ENCODE measurements at regions not wholly inside any gene's neighbourhood (a gene's known extent, or its start where the extent isn't known, plus 50 kb on each side); places are given as distances from the start of the nearest gene placed in this dataset.

DNA sequence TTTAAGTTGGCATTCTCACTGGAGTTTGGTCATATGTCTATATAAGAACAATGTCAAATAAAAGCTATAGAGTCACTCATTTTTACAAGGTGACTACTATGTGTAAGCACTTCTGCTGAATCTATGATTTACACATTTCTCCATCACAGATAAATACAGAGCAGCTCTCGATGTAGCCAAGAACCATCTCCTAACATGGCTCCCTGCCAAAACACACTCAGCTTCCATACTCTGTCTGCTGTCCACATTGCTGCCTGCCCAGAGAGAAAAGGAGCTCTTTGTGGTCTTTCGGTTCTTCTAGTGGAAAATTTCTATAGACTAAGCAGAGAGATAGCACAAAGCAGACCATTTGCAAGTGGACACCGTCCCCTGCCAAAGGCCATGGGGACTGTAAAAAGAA is 190.9 kb upstream of the KLF12 start:
- DNase-seq, result peak; percentile 2

GRCh38 chr13:74324338-74324737 is 190.1 kb upstream of the KLF12 start:
- no peak for DNase-seq

DNA sequence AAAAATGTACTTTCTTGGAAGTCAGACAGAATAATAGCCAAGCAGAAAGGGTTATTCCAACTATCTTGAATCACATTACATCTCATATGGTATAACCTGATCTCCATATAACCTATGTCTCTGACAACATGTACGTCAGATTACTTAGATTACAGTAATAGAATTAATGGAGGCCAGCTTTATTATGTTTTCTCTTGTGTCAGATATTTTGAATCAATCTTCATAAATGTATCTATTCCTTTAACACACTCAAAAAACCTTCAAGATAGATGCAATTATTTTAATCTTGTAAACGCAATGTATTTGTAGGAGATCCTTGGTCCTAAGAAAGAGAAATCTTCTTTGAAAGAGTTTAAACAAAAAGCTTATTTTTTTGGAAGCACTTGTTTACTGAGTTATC is 188.4 kb upstream of the KLF12 start:
- no peak for DNase-seq

DNA sequence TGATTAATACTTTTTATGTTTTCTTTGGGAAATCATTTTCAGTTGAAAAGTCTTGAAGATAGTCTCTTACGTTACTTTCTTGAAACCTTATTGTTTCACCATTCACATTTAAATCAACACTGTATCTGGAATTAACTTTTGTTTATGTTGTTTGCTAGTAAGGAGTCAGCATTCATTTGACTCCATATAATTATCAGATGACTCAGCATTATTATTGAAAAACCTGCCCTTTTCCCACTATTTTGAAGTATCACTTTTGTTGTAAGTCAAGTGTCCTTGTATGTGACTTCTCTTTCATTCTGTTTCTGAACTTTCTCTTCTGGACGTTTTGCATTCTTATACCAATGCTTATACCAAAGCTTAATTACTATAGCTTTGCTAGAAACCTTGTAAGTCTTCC is 186.1 kb upstream of the KLF12 start:
- no peak for DNase-seq

DNA sequence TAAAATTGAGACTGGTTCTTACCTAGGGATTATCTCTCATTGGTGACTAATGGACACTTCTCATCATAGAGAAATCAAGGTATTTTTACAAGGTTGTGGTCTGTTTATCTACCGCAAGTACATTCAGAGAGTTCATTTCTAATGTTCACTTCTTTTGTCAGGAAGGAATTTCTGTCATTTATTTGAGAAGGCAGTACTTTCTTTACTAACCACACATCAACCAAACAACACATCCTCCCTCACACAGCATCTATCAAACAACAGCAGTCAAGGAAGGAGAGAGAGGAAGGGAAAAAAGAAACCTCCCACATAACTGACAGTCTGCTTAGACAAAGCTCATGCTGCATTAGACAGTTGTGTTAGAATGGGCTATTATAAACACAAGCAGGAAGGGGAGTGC is 182.3 kb upstream of the KLF12 start:
- DNase-seq, result no peak

DNA sequence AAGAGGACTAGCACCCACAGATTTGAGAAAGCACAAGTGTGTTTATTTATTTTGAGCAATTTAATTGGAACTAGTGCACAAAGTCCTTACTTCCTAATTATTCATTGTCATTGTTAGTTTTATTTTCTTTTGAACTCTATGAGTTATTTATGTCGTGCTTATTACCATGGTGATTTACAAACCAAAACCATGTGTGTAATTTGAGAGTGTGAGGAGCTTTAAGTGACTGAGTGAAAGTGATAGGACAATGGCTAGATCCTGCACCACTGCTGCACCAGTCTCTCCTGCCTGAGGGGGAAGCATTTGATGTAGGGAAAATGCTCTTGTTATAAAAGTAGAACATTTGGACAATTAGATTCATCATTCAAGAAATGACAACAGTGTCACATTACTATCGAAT is 172.3 kb upstream of the KLF12 start:
- no peak for DNase-seq

DNA sequence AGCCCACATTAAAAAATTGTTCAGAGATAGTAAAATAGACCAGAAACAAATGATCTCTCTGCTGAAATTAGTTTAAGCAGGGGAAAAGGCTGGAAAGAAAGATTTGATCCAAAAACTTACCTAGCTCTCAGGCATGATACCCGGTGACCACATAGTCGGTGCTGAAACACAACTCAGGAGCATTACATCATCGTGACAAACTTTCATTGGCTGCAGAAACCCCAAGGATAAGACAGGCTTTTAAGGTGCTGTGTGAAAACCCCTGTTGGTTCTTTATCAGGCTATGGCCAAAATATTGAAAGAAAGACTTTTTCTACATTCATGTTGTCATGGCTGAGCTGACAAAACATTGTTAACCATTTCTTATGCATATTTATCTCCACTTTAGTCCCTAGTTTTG is 171.7 kb upstream of the KLF12 start:
- no peak for DNase-seq

GRCh38 chr13:74301258-74301935 is 167.2 kb upstream of the KLF12 start:
- DNase-seq, result no peak

GRCh38 chr13:74300162-74300561 is 166.0 kb upstream of the KLF12 start:
- DNase-seq, result no peak

- no peak for DNase-seq
Observed at GRCh38 chr13:74299721-74300120, 165.5 kb upstream of the KLF12 start.

- DNase-seq, result no peak
Observed at GRCh38 chr13:74298923-74299322, 164.7 kb upstream of the KLF12 start.

DNA sequence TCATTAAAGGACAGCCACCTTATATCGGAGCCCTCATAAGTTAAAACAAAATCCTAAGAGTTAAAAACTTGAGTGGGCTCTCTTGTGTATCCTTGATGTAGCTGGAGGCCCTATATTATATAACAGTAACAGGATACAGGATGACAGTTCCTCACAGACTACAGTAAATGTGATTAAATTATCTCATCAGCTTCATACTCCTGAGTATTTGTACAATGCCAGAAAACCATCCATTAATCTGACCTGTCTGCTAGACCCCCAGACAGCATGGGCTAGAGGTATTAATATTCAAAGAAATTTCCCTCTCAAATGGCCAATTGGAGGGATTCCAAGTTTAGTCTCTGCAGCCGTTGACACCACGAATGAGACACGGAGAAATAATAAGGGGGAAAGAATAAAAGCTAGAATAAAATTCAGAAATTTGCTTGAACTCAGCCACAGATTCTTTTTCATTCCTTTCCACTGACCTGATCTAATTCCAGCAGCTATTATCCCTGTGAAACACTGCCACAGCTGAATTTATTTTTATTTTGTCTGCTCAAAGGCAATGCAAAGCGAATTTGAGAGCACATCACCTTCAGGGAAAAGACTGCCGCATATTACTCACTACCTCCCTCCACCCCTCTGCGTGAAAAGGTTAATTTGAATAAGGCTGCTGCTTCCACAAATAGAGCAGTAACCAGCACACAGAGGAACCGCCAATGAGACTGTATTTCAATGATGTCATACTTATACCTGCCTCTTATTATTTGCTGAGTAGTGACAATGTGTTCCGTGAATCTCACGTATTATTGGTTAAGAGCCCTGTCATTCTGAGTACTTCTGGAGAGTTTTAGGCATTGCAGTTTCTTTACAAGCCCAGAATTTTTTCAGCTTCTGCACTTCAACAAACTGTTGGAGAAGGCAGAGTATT is 155.9 kb upstream of the KLF12 start:
- DNase-seq, result peak; percentile 37

GRCh38 chr13:74289107-74289506 is 154.9 kb upstream of the KLF12 start:
- no peak for DNase-seq

- no peak for DNase-seq
Observed at GRCh38 chr13:74288361-74288911, 154.2 kb upstream of the KLF12 start.

- peak; percentile 63 for DNase-seq
Observed at GRCh38 chr13:74287724-74288169, 153.5 kb upstream of the KLF12 start.

DNA sequence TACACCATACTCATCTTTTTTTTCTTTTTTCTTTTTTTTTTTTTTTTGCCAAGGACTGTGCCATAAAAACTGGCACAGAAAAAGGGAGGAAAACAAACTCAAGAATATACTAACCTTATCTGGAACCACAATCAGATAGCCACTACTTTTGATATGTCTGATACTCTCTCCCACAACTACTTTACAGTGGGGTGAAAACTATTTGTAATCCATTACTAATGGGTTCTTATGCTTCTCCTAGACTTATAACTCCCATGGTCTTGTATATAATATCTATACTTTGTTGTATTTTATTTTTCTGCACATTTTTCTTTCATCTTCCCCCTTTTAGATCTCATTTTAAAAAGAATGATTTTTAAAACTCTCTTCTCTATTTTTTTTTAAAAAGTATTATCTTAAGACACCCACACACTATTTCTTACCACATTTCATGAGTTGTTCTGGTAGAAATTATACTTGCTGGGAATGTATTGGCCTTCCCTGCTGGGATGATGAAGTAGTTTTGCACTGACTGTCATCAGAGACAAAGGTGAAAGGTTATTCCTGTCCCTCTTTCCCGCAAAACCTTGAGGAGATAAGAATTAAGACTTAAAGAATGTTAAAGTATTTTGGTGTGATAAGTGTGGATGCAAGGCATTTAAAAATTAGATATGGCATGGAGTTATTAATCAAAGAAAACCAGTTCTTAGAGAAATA is 146.7 kb upstream of the KLF12 start:
- no peak for DNase-seq

GRCh38 chr13:74280093-74280794 is 146.0 kb upstream of the KLF12 start:
- DNase-seq, result no peak

DNA sequence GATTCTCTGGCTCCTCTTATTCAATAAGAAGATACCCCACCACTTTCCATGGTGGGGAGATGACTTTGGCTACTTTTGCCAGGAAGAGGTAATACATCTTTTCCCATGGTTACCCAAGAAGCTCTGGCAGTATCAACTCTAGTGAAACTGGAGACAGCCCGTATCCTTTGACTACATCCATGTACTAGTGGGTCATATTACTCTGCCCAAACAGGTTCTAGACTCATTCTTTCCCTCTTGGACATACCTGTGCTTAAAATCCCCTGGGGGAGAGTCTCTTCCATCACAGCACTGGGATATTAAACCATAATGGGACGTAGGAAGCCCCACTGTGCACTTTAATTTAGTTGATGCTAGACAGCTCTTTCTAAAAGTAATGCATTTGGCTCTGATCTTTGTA is 144.7 kb upstream of the KLF12 start:
- no peak for DNase-seq

DNA sequence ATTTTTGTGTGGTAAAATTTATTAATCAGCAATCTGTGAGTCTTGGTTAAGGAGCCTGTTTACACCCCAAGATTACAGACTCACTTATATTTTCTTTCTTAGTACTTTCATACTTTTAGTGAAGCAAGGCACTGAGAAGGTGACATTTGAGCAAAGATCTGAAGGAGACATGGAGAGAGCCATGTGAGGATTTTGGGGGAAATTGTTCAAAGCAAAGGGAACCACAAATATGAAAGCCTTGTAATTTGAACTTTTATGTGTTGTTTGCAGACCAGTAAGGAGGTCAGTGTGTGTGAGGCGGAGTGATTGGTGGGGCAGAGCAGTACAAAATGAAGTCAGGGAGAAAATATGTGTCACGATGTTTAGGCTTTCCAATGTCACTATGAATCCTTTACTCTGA is 140.7 kb upstream of the KLF12 start:
- DNase-seq, result no peak

GRCh38 chr13:74273581-74273980 is 139.4 kb upstream of the KLF12 start:
- no peak for DNase-seq

GRCh38 chr13:74272826-74273225 is 138.6 kb upstream of the KLF12 start:
- no peak for DNase-seq

DNA sequence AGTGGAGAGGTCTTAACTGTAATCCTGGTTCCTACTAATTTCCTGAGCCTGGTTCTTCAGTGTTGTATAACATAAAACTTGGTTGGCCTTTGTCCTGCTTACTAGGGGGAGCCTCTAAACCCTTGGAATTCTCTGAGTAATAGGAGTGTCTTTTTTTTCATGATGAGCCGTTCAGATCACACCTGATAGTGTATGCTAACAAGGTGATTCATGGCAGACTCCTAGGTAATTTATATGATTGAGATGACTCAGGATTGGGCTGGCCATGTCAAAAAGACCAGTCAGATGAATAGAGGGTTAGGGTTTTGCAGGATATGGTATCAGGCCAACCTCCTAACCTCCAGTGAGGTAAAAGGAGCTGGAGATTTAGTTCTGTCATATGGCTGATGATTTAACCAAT is 135.8 kb upstream of the KLF12 start:
- no peak for DNase-seq

DNA sequence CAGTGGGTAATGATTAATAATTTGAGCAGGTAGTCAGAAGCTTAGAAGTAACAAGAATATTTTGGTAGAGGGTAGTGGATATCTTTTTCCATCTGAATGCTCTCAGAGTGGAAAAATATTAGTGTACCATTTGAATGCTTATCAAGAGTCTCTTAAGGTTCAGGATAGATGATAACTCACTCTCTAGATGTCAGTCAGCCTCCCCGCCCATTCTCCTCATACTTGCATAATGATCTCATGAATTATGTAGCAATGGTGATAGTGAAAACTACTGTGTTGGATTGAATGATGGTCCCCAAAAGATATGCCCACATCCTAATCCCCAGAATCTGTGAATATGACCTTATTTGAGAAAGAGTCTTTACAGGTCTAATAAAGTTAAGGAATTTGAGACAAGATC is 132.7 kb upstream of the KLF12 start:
- DNase-seq, result no peak

Measured in RPMI8226 (cell line).